ENCODE measurements at regions not wholly inside any gene's neighbourhood (a gene's known extent, or its start where the extent isn't known, plus 50 kb on each side); places are given as distances from the start of the nearest gene placed in this dataset.

- H3K4me1 ChIP-seq: peaks cover 56% of the 10 kb centered on the region
- no peaks in the 10 kb centered on the region for H3K27me3 ChIP-seq
- DNase-seq (ENCODE audit: low spot score in 2 of 2): no peak
- H3K9me3 ChIP-seq: no peaks in the 10 kb centered on the region
- WGBS: 32% methylated on average over 4 of the region's 4 CpGs
- no peaks in the 10 kb centered on the region for H3K36me3 ChIP-seq
- peak overlapping the region; percentile 84 for H3K27ac ChIP-seq
- TF ChIP-seq POLR2AphosphoS5 (IDR thresholded peaks at IDR 0.05) (no peak), EP300 (IDR thresholded peaks at IDR 0.05) (no peak), POLR2A (IDR thresholded peaks at IDR 0.05) (no peak)
- TF ChIP-seq, protein P1, sequence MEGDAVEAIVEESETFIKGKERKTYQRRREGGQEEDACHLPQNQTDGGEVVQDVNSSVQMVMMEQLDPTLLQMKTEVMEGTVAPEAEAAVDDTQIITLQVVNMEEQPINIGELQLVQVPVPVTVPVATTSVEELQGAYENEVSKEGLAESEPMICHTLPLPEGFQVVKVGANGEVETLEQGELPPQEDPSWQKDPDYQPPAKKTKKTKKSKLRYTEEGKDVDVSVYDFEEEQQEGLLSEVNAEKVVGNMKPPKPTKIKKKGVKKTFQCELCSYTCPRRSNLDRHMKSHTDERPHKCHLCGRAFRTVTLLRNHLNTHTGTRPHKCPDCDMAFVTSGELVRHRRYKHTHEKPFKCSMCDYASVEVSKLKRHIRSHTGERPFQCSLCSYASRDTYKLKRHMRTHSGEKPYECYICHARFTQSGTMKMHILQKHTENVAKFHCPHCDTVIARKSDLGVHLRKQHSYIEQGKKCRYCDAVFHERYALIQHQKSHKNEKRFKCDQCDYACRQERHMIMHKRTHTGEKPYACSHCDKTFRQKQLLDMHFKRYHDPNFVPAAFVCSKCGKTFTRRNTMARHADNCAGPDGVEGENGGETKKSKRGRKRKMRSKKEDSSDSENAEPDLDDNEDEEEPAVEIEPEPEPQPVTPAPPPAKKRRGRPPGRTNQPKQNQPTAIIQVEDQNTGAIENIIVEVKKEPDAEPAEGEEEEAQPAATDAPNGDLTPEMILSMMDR (IDR thresholded peaks at IDR 0.05): no peak
- no peak overlapping the region for H3K4me3 ChIP-seq
Observed at GRCh38 chr11:95339086-95339901, 108.3 kb upstream of the SESN3 start.

DNA sequence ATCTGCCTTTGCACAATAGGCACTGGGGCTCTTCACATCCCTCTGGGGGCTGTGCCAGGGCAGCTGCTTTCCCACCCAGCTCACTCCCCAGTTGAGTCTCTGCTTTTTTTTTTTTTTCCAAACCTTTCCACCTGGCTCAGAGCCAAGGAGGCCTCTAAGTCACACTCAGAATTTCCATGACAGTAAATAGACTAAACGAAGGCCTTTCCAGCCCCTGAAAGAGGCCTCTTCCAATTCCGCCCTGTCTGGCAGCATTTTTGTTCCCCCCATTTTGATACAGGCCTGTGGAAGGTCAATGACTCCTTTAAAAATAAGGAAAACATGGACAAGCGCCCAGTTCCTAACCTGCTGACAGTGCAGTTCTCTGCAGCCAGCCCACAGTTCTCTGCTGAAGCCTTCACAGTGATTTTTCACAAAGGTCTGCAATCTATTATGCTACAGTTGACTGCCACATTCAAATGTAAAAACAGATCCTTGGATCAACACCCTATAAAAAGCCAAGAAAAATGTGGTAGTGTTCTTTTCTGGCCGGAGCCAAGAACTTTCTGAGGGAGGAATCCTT lies 107.5 kb upstream of the SESN3 start:
- Histone ChIP-seq H3K4me3 (no peak overlapping the region), H3K27me3 (no peaks in the 10 kb centered on the region), H3K4me1 (peaks cover 56% of the 10 kb centered on the region), H3K9me3 (no peaks in the 10 kb centered on the region), H3K36me3 (no peaks in the 10 kb centered on the region), H3K27ac (peak overlapping the region; percentile 84)
- WGBS: 17% methylated on average over 4 of the region's 4 CpGs
- DNase-seq (ENCODE audit: low spot score in 2 of 2): peak in 1 of 2 donors; percentile 74
- TF ChIP-seq EP300 (IDR thresholded peaks at IDR 0.05) (no peak), POLR2A (IDR thresholded peaks at IDR 0.05) (no peak), POLR2AphosphoS5 (IDR thresholded peaks at IDR 0.05) (no peak)
- TF ChIP-seq, protein P1 (IDR thresholded peaks at IDR 0.05): no peak

GRCh38 chr11:95337972-95338429 lies 107.0 kb upstream of the SESN3 start:
- DNase-seq (ENCODE audit: low spot score in 2 of 2): no peak
- Histone ChIP-seq H3K36me3 (no peaks in the 10 kb centered on the region), H3K4me3 (no peak overlapping the region), H3K4me1 (peaks cover 56% of the 10 kb centered on the region), H3K27me3 (no peaks in the 10 kb centered on the region), H3K27ac (peak overlapping the region; percentile 84), H3K9me3 (no peaks in the 10 kb centered on the region)
- TF ChIP-seq, protein P1 (IDR thresholded peaks at IDR 0.05): no peak
- no peak for TF ChIP-seq POLR2A (IDR thresholded peaks at IDR 0.05)
- no peak for TF ChIP-seq POLR2AphosphoS5 (IDR thresholded peaks at IDR 0.05)
- no peak for TF ChIP-seq EP300 (IDR thresholded peaks at IDR 0.05)
- 69% methylated on average over 2 of the region's 2 CpGs for WGBS

DNA sequence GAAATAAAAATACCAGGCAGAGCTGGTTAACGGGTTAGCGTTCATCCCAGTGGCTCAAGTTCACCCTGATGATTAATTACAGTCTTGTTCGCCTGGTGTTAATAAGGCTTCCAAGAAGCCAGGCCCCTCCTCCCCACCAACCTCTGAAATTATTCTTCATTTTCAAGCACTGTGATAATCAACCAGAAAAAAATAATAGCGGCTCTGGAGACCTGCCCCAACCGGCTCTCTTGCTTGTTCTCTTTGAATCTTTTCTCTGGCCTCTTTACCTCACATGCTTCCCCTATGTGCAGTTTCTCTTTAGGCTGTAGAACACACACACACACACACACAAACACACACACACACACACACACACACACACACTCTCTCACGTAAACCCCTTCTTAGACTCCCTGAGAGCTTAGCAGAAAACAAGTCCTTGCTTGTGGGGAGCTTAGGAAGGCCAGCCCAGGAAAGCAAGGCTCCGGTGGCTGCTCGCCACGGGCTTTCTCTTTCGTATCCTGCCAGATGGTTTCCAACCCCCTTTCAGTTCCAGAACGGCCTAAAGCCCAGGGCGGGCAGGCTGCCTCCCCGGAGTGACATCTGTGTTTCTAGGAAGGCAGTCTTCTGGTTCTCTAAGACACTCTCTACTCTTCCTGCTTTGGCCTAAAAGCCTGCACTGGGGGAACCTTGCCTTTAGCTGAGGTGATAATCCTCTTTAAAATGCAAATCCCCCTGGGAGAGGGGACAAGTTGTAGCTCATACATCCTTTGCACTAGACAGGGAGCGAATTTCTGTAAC lies 106.4 kb upstream of the SESN3 start:
- TF ChIP-seq, protein P1 (IDR thresholded peaks at IDR 0.05): no peak
- TF ChIP-seq POLR2A (IDR thresholded peaks at IDR 0.05) (no peak), POLR2AphosphoS5 (IDR thresholded peaks at IDR 0.05) (no peak), EP300 (IDR thresholded peaks at IDR 0.05) (no peak)
- Histone ChIP-seq H3K27ac (peak overlapping the region; percentile 84), H3K9me3 (no peaks in the 10 kb centered on the region), H3K4me1 (peaks cover 56% of the 10 kb centered on the region), H3K4me3 (peak overlapping the region; percentile 1), H3K36me3 (no peaks in the 10 kb centered on the region), H3K27me3 (no peaks in the 10 kb centered on the region)
- 5% methylated on average over 14 of the region's 14 CpGs for WGBS
- peak; percentile 69 to 83 for DNase-seq (ENCODE audit: low spot score in 2 of 2)

- TF ChIP-seq, protein P1 (IDR thresholded peaks at IDR 0.05): no peak
- TF ChIP-seq POLR2AphosphoS5 (IDR thresholded peaks at IDR 0.05) (no peak), POLR2A (IDR thresholded peaks at IDR 0.05) (no peak), EP300 (IDR thresholded peaks at IDR 0.05) (no peak)
- Histone ChIP-seq H3K9me3 (no peaks in the 10 kb centered on the region), H3K27ac (no peak overlapping the region), H3K36me3 (no peaks in the 10 kb centered on the region), H3K4me1 (peaks cover 49% of the 10 kb centered on the region), H3K27me3 (no peaks in the 10 kb centered on the region), H3K4me3 (no peak overlapping the region)
- 98% methylated on average over 3 of the region's 3 CpGs for WGBS
- DNase-seq (ENCODE audit: low spot score in 2 of 2): no peak
Observed at GRCh38 chr11:95335989-95336388, 105.0 kb upstream of the SESN3 start.
